ENCODE measurements at regions not wholly inside any gene's neighbourhood (a gene's known extent, or its start where the extent isn't known, plus 50 kb on each side); places are given as distances from the start of the nearest gene placed in this dataset.

DNA sequence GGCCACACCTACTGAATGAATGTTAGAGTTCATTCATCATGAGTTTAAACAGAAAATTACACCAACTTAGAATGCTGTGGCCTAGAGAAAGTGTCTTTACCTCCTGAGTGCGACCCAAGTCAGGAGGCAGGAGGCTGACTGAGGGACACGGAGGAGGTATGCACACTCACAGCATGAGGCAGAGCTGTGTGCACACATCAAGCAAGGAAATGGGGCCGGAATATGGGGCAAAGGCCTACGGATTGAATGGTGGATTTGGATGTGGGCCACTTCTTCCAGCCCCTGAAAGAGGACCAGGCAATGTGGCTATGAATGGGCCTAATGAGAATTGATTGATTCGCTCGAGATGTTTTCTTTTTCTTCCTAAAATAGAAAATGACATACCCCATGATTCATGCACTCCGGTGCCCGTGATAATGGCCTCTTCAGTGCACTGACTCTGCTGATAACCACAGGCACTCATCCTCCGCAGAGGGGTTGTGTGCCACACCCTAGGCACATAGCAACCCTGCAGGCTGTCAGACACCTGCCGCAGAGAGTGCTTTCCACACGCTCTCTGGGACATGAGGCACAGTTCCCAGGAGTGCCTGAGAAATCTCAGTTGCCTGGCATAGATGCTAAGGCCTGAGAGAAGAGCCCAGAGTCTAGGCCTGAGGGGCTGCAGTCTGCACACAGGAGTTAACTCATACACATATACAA lies 155.5 kb downstream of the GLUL start:
- Histone ChIP-seq H3K36me3 (ENCODE audit: low read depth) (no peaks in the 10 kb centered on the region), H3K9me3 (no peaks in the 10 kb centered on the region), H3K4me1 (ENCODE audit: low read depth) (peaks cover 17% of the 10 kb centered on the region), H3K4me3 (no peak overlapping the region)
- DNase-seq: peak; percentile 62 to 71 (median 69)
- intact Hi-C loops (cut with DNase I, micrococcal nuclease): no loop called here
- TF ChIP-seq, protein P1, sequence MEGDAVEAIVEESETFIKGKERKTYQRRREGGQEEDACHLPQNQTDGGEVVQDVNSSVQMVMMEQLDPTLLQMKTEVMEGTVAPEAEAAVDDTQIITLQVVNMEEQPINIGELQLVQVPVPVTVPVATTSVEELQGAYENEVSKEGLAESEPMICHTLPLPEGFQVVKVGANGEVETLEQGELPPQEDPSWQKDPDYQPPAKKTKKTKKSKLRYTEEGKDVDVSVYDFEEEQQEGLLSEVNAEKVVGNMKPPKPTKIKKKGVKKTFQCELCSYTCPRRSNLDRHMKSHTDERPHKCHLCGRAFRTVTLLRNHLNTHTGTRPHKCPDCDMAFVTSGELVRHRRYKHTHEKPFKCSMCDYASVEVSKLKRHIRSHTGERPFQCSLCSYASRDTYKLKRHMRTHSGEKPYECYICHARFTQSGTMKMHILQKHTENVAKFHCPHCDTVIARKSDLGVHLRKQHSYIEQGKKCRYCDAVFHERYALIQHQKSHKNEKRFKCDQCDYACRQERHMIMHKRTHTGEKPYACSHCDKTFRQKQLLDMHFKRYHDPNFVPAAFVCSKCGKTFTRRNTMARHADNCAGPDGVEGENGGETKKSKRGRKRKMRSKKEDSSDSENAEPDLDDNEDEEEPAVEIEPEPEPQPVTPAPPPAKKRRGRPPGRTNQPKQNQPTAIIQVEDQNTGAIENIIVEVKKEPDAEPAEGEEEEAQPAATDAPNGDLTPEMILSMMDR (IDR thresholded peaks at IDR 0.05): no peak
- peak; percentile 96 for ATAC-seq

DNA sequence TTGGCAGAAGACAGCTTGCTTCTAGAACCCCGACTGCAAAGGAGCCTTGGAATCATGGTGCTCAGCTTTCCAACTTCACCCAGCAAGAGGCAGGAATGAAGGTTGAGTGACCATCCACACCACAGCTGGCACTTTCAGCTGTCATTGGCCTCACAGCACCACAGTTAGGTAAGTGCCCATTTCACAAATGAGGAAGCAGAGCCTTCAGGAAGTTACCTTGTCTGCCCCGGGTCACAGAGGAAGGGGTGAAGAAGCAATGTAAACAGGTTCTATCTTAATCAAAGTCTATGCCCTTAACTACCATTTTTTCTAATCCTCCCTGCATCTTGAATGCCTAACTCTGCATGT lies 156.0 kb downstream of the GLUL start:
- intact Hi-C loops (cut with DNase I, micrococcal nuclease): no loop called here
- TF ChIP-seq, protein P1 (IDR thresholded peaks at IDR 0.05): no peak
- ATAC-seq (peak; percentile 64), DNase-seq (no peak)
- H3K4me3 ChIP-seq: no peak overlapping the region
- H3K4me1 ChIP-seq (ENCODE audit: low read depth): peaks cover 17% of the 10 kb centered on the region
- no peaks in the 10 kb centered on the region for H3K9me3 ChIP-seq
- no peaks in the 10 kb centered on the region for H3K36me3 ChIP-seq (ENCODE audit: low read depth)

DNA sequence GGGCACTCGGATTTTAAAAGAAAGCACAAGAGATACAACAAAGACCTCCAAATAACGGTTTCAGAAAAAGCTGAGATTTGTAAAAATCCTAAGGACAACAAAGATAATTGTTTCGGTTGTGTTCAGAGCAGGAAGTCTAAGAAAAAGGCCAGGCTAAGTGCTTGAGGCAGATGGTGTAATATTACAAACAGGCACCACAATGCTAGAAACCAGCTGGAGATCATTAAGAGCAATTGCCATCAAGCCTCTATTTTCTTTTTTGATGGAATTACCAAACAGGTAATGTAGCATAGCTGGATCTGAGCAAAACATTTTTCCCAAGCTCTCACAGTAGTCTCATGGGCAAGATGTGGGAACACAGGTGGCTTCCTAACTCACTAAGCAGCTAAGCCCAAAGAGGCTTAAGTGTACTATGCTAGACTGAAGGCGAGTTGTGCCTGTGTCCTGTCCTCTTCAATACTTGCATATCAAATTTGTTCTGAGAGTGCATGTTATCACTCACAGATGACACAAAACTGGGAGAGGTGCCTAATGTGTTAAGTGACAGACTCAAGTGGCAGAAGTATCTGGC lies 161.6 kb downstream of the GLUL start:
- DNase-seq (no peak), ATAC-seq (no peak)
- Histone ChIP-seq H3K4me1 (ENCODE audit: low read depth) (peaks cover under 1% of the 10 kb centered on the region), H3K36me3 (ENCODE audit: low read depth) (no peaks in the 10 kb centered on the region), H3K4me3 (no peak overlapping the region), H3K9me3 (no peaks in the 10 kb centered on the region)
- TF ChIP-seq, protein P1 (IDR thresholded peaks at IDR 0.05): no peak
- intact Hi-C loops (cut with DNase I, micrococcal nuclease): no loop called here

DNA sequence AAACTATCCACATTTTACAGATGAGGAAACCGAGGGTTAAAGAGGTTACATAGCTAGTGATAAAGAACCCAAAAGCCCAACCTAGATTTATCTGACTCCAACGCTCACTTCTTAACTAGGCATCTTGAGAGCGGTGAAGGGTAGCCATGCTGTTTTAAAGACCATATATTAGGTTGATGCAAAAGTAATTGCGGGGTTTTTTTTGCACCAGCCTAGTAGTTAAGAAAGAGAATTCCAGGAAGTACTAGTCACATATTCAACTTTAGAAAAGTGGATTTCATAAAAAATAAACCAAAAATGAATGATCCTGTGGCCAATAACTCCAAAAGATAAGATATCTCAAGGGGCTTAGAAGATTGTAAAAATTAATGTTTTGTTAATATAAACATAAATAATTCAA lies 162.1 kb downstream of the GLUL start:
- DNase-seq: no peak
- ATAC-seq: no peak
- Histone ChIP-seq H3K4me1 (ENCODE audit: low read depth) (no peaks in the 10 kb centered on the region), H3K36me3 (ENCODE audit: low read depth) (no peaks in the 10 kb centered on the region), H3K4me3 (no peak overlapping the region), H3K9me3 (no peaks in the 10 kb centered on the region)
- intact Hi-C loops (cut with DNase I, micrococcal nuclease): no loop called here
- TF ChIP-seq, protein P1 (IDR thresholded peaks at IDR 0.05): no peak

DNA sequence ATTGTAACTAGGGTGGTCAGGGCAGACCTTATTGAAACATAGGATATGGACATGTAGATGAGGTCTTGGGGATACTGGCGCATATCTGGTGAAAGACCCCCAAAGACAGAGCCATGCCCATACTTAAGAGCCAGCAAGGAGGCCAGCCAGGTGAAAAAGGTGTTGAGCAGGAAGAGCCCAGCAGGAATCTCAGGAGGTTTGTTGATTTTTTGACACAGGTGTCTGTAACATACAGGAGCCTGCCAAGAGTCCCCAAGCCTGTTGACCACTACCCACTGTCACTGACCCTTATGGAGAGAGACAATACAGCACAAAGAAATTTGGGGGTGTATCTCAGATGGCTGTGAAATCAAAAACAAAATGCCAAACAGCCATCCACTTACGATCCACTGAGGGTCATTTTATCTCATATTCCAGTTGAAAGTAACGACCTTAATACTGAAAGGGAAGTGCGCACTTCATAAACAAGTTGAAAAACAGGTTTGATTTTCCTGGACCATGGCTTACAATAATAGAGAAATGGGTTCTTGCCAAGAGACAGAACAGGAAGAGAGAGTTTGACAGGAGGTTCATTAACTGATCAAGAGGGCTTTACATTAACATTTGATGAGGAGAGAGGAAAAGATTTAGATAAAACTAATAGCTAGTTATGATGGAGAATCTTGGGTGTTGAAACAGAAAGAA lies 163.6 kb downstream of the GLUL start:
- TF ChIP-seq, protein P1 (IDR thresholded peaks at IDR 0.05): no peak
- DNase-seq (no peak), ATAC-seq (peak; percentile 84)
- H3K4me3 ChIP-seq: no peak overlapping the region
- no peaks in the 10 kb centered on the region for H3K36me3 ChIP-seq (ENCODE audit: low read depth)
- no peaks in the 10 kb centered on the region for H3K9me3 ChIP-seq
- intact Hi-C loops (cut with DNase I, micrococcal nuclease): no loop called here
- no peaks in the 10 kb centered on the region for H3K4me1 ChIP-seq (ENCODE audit: low read depth)
